ENCODE measurements at regions not wholly inside any gene's neighbourhood (a gene's known extent, or its start where the extent isn't known, plus 50 kb on each side); places are given as distances from the start of the nearest gene placed in this dataset.

GRCh38 chr3:27659279-27660021, 62.7 kb downstream of the EOMES start:
- intact Hi-C loops (cut with micrococcal nuclease; ENCODE audit: unreplicated experiment): loop anchor here (1.0 to 10.0 kb wide), 3 partner anchors 177 to 525 kb away; partner anchors contain the start of gene SLC4A7
- Histone ChIP-seq H3K27me3 (ENCODE audit: control insufficient read depth in 1 of 2, insufficient read depth in 2 of 2, low read length in 2 of 2) (no peaks in the 10 kb centered on the region), H3K4me1 (ENCODE audit: insufficient read depth, low read length) (no peaks in the 10 kb centered on the region), H2AFZ (ENCODE audit: low read length) (peak overlapping the region; percentile 35), H3K4me3 (replicated peaks in 1 of 3; ENCODE audit: insufficient read depth in 1 of 3, low read depth in 2 of 3, low read length in 3 of 3) (peak overlapping the region in 1 of 3 experiments; percentile 20; a peak in 2 of 6 replicates), H3K27ac (ENCODE audit: extremely low read length, insufficient read depth, low read length) (no peak overlapping the region), H4K20me1 (ENCODE audit: insufficient read depth, low read length) (no peaks in the 10 kb centered on the region), H3K79me2 (ENCODE audit: insufficient read depth, low read length) (no peaks in the 10 kb centered on the region), H3K4me2 (ENCODE audit: low read depth, low read length) (peak overlapping the region; percentile 82), H3K9ac (ENCODE audit: insufficient read depth, low read depth, low read length) (peak overlapping the region; percentile 23; the same call in 1 of the 2 replicates), H3K9me3 (ENCODE audit: low read length) (no peaks in the 10 kb centered on the region), H3K36me3 (replicated peaks in 1 of 2; ENCODE audit: control insufficient read depth in 1 of 2, insufficient read depth in 2 of 2, low read length in 2 of 2) (no peaks in the 10 kb centered on the region)
- ChIA-PET POLR2A (no interaction called here), CTCF (ENCODE audit: low intra/inter-chr PET ratio, low total read pairs) (interaction anchor here (0.9 kb wide), 1 partner anchor 347 kb away, joined by 5 read pairs; no protein-coding TSS in a partner anchor)
- 3% methylated on average over 3 of the region's 3 CpGs for WGBS (ENCODE audit: low lambda C conversion rate)
- in situ Hi-C loops (cut with HindIII; ENCODE audit: extremely low pct_ligation_motif_present, low pct_unique_long_range_greater_than_20kb): loop anchor here (25.0 kb wide), 1 partner anchor 522 kb away; no protein-coding TSS in a partner anchor
- ATAC-seq (peak; percentile 98), FAIRE-seq (peak; percentile 70), DNase-seq (ENCODE audit: low spot score) (peak; percentile 48)
- no TSS peak for BruUV-seq (replicated peaks)
- TF ChIP-seq SALL1 (CRISPR knock-in tag; IDR thresholded peaks at IDR 0.05) (peak; percentile 57), ZMYM4 (CRISPR knock-in tag; IDR thresholded peaks at IDR 0.05) (0 out of 2 replicates have a peak, but pooled peaks have one; percentile 38), GLI4 (CRISPR knock-in tag; IDR thresholded peaks at IDR 0.05; ENCODE audit: borderline replicate concordance) (no peak), ZFY (CRISPR knock-in tag; IDR thresholded peaks at IDR 0.05) (0 out of 2 replicates have a peak, but pooled peaks have one; percentile 29), POLR2A (IDR thresholded peaks at IDR 0.05; ENCODE audit: insufficient read depth in 1 of 2, low read depth in 2 of 2, low read length in 2 of 2) (no peak), ZNF850 (CRISPR knock-in tag; conservative IDR thresholded peaks at IDR 0.05) (no peak), CTCF (CRISPR knock-in tag; IDR thresholded peaks at IDR 0.05) (peak; percentile 88), IRF2 (CRISPR knock-in tag; IDR thresholded peaks at IDR 0.05) (0 out of 2 replicates have a peak, but pooled peaks have one; percentile 55), RXRB (CRISPR knock-in tag; IDR thresholded peaks at IDR 0.05; ENCODE audit: borderline replicate concordance) (no peak), ZNF574 (CRISPR knock-in tag; IDR thresholded peaks at IDR 0.05) (no peak), MLLT10 (CRISPR knock-in tag; IDR thresholded peaks at IDR 0.05) (no peak), HOXA5 (CRISPR knock-in tag; IDR thresholded peaks at IDR 0.05) (peak; percentile 54; the same call in 1 of the 2 replicates), HNF1B (CRISPR knock-in tag; IDR thresholded peaks at IDR 0.05) (0 out of 2 replicates have a peak, but pooled peaks have one; percentile 41), YEATS2 (CRISPR knock-in tag; IDR thresholded peaks at IDR 0.05; ENCODE audit: borderline replicate concordance) (no peak), ZNF75D (CRISPR knock-in tag; IDR thresholded peaks at IDR 0.05; ENCODE audit: borderline replicate concordance) (no peak), ZBTB8A (CRISPR knock-in tag; IDR thresholded peaks at IDR 0.05; ENCODE audit: borderline replicate concordance, low read depth) (no peak)
